ENCODE measurements at regions not wholly inside any gene's neighbourhood (a gene's known extent, or its start where the extent isn't known, plus 50 kb on each side); places are given as distances from the start of the nearest gene placed in this dataset.
"Not testable (repeated sequence)": the region's sequence is repeated elsewhere in the genome, so short reads cannot be mapped to it uniquely, and the experiment has no call there.

GRCh38 chr13:89520468-89520867 is 1827.0 kb upstream of the MIR17HG start:
- no peak overlapping the region for H3K4me3 ChIP-seq (replicated peaks; ENCODE audit: low read depth, low read length)
- no peak for DNase-seq (ENCODE audit: low read depth)
- no peak for TF ChIP-seq CTCF (IDR thresholded peaks at IDR 0.05; ENCODE audit: low read length, missing control alignments)

- not testable (repeated sequence) for DNase-seq (ENCODE audit: low read depth)
These were observed 1825.8 kb upstream of the MIR17HG start for GRCh38 chr13:89521672-89522071.

GRCh38 chr13:89541091-89542030 is 1806.1 kb upstream of the MIR17HG start:
- TF ChIP-seq CTCF (IDR thresholded peaks at IDR 0.05; ENCODE audit: low read length, missing control alignments) = no peak
- no peak for DNase-seq (ENCODE audit: low read depth)

More at GRCh38 chr13:89521672-89522071, 1825.8 kb upstream of the MIR17HG start:
- not testable (repeated sequence) for H3K4me3 ChIP-seq (replicated peaks; ENCODE audit: low read depth, low read length)

GRCh38 chr13:89550938-89551337 is 1796.5 kb upstream of the MIR17HG start:
- H3K4me3 ChIP-seq (replicated peaks; ENCODE audit: low read depth, low read length) = no peak overlapping the region
- TF ChIP-seq CTCF (IDR thresholded peaks at IDR 0.05; ENCODE audit: low read length, missing control alignments) = no peak
- peak; percentile 16 for DNase-seq (ENCODE audit: low read depth)

More at GRCh38 chr13:89541091-89542030, 1806.1 kb upstream of the MIR17HG start:
- no peak overlapping the region for H3K4me3 ChIP-seq (replicated peaks; ENCODE audit: low read depth, low read length)

- DNase-seq (ENCODE audit: low read depth) = peak; percentile 2
- no peak overlapping the region for H3K4me3 ChIP-seq (replicated peaks; ENCODE audit: low read depth, low read length)
- TF ChIP-seq CTCF (IDR thresholded peaks at IDR 0.05; ENCODE audit: low read length, missing control alignments) = no peak
These were observed 1792.7 kb upstream of the MIR17HG start for GRCh38 chr13:89554801-89555200.

- H3K4me3 ChIP-seq (replicated peaks; ENCODE audit: low read depth, low read length) = no peak overlapping the region
- no peak for DNase-seq (ENCODE audit: low read depth)
- no peak for TF ChIP-seq CTCF (IDR thresholded peaks at IDR 0.05; ENCODE audit: low read length, missing control alignments)
These were observed 1781.9 kb upstream of the MIR17HG start for GRCh38 chr13:89565476-89566100.

GRCh38 chr13:89567025-89567424 is 1780.5 kb upstream of the MIR17HG start:
- no peak for DNase-seq (ENCODE audit: low read depth)
- no peak for TF ChIP-seq CTCF (IDR thresholded peaks at IDR 0.05; ENCODE audit: low read length, missing control alignments)
- no peak overlapping the region for H3K4me3 ChIP-seq (replicated peaks; ENCODE audit: low read depth, low read length)
